ENCODE measurements at regions not wholly inside any gene's neighbourhood (a gene's known extent, or its start where the extent isn't known, plus 50 kb on each side); places are given as distances from the start of the nearest gene placed in this dataset.
"Not testable (repeated sequence)": the region's sequence is repeated elsewhere in the genome, so short reads cannot be mapped to it uniquely, and the experiment has no call there.

GRCh38 chr21:9791453-9791852 is 729.9 kb upstream of the TPTE start:
- DNase-seq, result not testable (repeated sequence)

GRCh38 chr21:9795291-9795690 is 726.1 kb upstream of the TPTE start:
- DNase-seq, result not testable (repeated sequence)

- not testable (repeated sequence) for DNase-seq
These were observed 725.1 kb upstream of the TPTE start for GRCh38 chr21:9796293-9796692.

- not testable (repeated sequence) for DNase-seq
These were observed 713.7 kb upstream of the TPTE start for GRCh38 chr21:9807675-9808074.

GRCh38 chr21:9811223-9812004 is 710.0 kb upstream of the TPTE start:
- DNase-seq, result not testable (repeated sequence)

GRCh38 chr21:9812507-9812906 is 708.9 kb upstream of the TPTE start:
- not testable (repeated sequence) for DNase-seq

- DNase-seq, result not testable (repeated sequence)
These were observed 707.2 kb upstream of the TPTE start for GRCh38 chr21:9813894-9814814.

- DNase-seq, result not testable (repeated sequence)
These were observed 706.1 kb upstream of the TPTE start for GRCh38 chr21:9815181-9815789.

GRCh38 chr21:9816734-9817334 is 704.5 kb upstream of the TPTE start:
- not testable (repeated sequence) for DNase-seq

GRCh38 chr21:9817841-9818441 is 703.4 kb upstream of the TPTE start:
- not testable (repeated sequence) for DNase-seq

GRCh38 chr21:9819549-9820192 is 701.7 kb upstream of the TPTE start:
- DNase-seq, result not testable (repeated sequence)

- DNase-seq, result not testable (repeated sequence)
These were observed 700.8 kb upstream of the TPTE start for GRCh38 chr21:9820579-9820978.

- not testable (repeated sequence) for DNase-seq
These were observed 699.9 kb upstream of the TPTE start for GRCh38 chr21:9821472-9821871.

- DNase-seq, result not testable (repeated sequence)
These were observed 699.1 kb upstream of the TPTE start for GRCh38 chr21:9822093-9822820.

- DNase-seq, result peak; percentile 43
These were observed 697.9 kb upstream of the TPTE start for GRCh38 chr21:9823197-9824157.

GRCh38 chr21:9830801-9831200 is 690.6 kb upstream of the TPTE start:
- DNase-seq, result not testable (repeated sequence)

- not testable (repeated sequence) for DNase-seq
These were observed 688.6 kb upstream of the TPTE start for GRCh38 chr21:9832751-9833150.

- not testable (repeated sequence) for DNase-seq
These were observed 684.8 kb upstream of the TPTE start for GRCh38 chr21:9836547-9836946.

GRCh38 chr21:9837001-9837400 is 684.4 kb upstream of the TPTE start:
- DNase-seq, result not testable (repeated sequence)

- not testable (repeated sequence) for DNase-seq
These were observed 683.9 kb upstream of the TPTE start for GRCh38 chr21:9837526-9837925.

Measured in activated CD8-positive, alpha-beta memory T cell treated with anti-CD3 and anti-CD28 coated beads, Interleukin-2, amount 50 U/mL, for 4 hours (primary cell).